Caco-2 (cell line): ENCODE measurements at regions not wholly inside any gene's neighbourhood (a gene's known extent, or its start where the extent isn't known, plus 50 kb on each side); places are given as distances from the start of the nearest gene placed in this dataset.

Source experiments
- BruUV-seq: library from RNA; stranded (reverse); fragments of 400-500 nt; replicated peaks from 2 replicates; lab custom pipeline; 2021; lab: Mats Ljungman, UMichigan
- CTCF ChIA-PET: fragments of 300-600 bp; sonication (Branson Sonifier 250); formaldehyde crosslinking; loops from one replicate; lab custom pipeline; 2022; ENCODE audit warnings: antibody characterized with exemption; lab: Charles Lee
- POLR2A ChIA-PET: fragments of 300-600 bp; sonication (Branson Sonifier 250); formaldehyde crosslinking; loops from one replicate; lab custom pipeline; 2022; ENCODE audit warnings: antibody characterized with exemption; lab: Charles Lee
- DNase-seq, 2 experiments: peaks; one replicate each; pipeline versions ENCODE4 v3.0.0 to v3.0.0-alpha.2; 2020 to 2022
- H3K27me3 ChIP-seq: replicated peaks from 2 replicates; pipeline ENCODE4 v1.6.0; 2011; ENCODE audit warnings: low read length; ENCODE audit not compliant: control insufficient read depth, insufficient read depth
- H3K36me3 ChIP-seq: 2 replicates; pipeline ENCODE4 v1.5.1; 2011; ENCODE audit warnings: low read length; ENCODE audit not compliant: control insufficient read depth, insufficient read depth
- H3K4me1 ChIP-seq: fragments of 250-450 bp; sonication (Bioruptor Pico); 2 replicates; pipeline ENCODE4 v1.5.1; 2020; ENCODE audit warnings: mild to moderate bottlenecking
- H3K4me3 ChIP-seq: 2 replicates; pipeline ENCODE4 v1.5.1; 2011; ENCODE audit warnings: low read depth, mild to moderate bottlenecking, control low read depth, low read length
- H3K9me3 ChIP-seq: fragments of 250-450 bp; sonication (Bioruptor Pico); 2 replicates; pipeline ENCODE4 v1.5.1; 2020; ENCODE audit warnings: mild to moderate bottlenecking, moderate library complexity
- H3K27ac Mint-ChIP-seq: one replicate; pipeline ENCODE4 v1.8.0; 2022; ENCODE audit warnings: mixed read lengths; ENCODE audit not compliant: unreplicated experiment
- H3K27me3 Mint-ChIP-seq: one replicate; pipeline ENCODE4 v1.8.0; 2022; ENCODE audit warnings: mixed read lengths; ENCODE audit not compliant: insufficient read depth, unreplicated experiment
- H3K36me3 Mint-ChIP-seq: one replicate; pipeline ENCODE4 v1.8.0; 2022; ENCODE audit warnings: mild to moderate bottlenecking, mixed read lengths; ENCODE audit not compliant: insufficient read depth, unreplicated experiment
- H3K4me1 Mint-ChIP-seq: one replicate; pipeline ENCODE4 v1.8.0; 2022; ENCODE audit warnings: low read depth, mixed read lengths; ENCODE audit not compliant: unreplicated experiment
- H3K4me3 Mint-ChIP-seq: one replicate; pipeline ENCODE4 v1.8.0; 2022; ENCODE audit warnings: mild to moderate bottlenecking, moderate library complexity, mixed read lengths; ENCODE audit not compliant: unreplicated experiment
- H3K9me3 Mint-ChIP-seq: one replicate; pipeline ENCODE4 v1.8.0; 2022; ENCODE audit warnings: mixed read lengths; ENCODE audit not compliant: unreplicated experiment
- CTCF ChIP-seq, 2 experiments: fragments of 200-600 bp in 1 of 2; IDR thresholded peaks; 1 replicate in 1 of 2; 2 replicates in 1 of 2; pipeline versions ENCODE4 v1.5.1 to v1.8.0; 2011 to 2022; ENCODE audit warnings: antibody characterized with exemption in 1 of 2, control low read depth in 1 of 2, inconsistent platforms in 1 of 2, low read depth in 1 of 2, low read length in 1 of 2, mild to moderate bottlenecking in 1 of 2, moderate library complexity in 1 of 2; ENCODE audit not compliant: insufficient read depth in 1 of 2, severe bottlenecking in 1 of 2, unreplicated experiment in 1 of 2
- intact Hi-C: fragments of 100-400 bp; cut with micrococcal nuclease; formaldehyde crosslinking; loops from one replicate; pipeline ENCODE4 v1.10.0; 2022; ENCODE audit not compliant: unreplicated experiment

GRCh38 chr13:95404141-95404882, 103.1 kb upstream of the ABCC4 start:
- Mint-ChIP-seq H3K36me3 (no peaks in the 10 kb centered on the region), H3K4me1 (peaks cover 6% of the 10 kb centered on the region), H3K27ac (no peak overlapping the region), H3K9me3 (no peaks in the 10 kb centered on the region), H3K27me3 (no peaks in the 10 kb centered on the region), H3K4me3 (peak overlapping the region; percentile 73)
- H3K27me3 ChIP-seq = no peaks in the 10 kb centered on the region
- peak; percentile 83 to 87 for DNase-seq
- H3K36me3 ChIP-seq = no peaks in the 10 kb centered on the region
- intact Hi-C loops = loop anchor here (1.0 to 5.0 kb wide), 7 partner anchors 24 to 784 kb away; partner anchors contain the start of gene ABCC4
- no peaks in the 10 kb centered on the region for H3K9me3 ChIP-seq
- peak; percentile 91 for TF ChIP-seq CTCF (IDR thresholded peaks at IDR 0.05; ENCODE audit: insufficient read depth in 1 of 2, low read depth in 1 of 2, low read length in 1 of 2, severe bottlenecking in 1 of 2, unreplicated experiment in 1 of 2)
- H3K4me1 ChIP-seq = no peaks in the 10 kb centered on the region; the same call in 1 of the 2 replicates
- H3K4me3 ChIP-seq = peak overlapping the region; percentile 32
- ChIA-PET POLR2A (no interaction called here), CTCF (interaction anchor here (0.5 to 3.8 kb wide), 33 partner anchors 8 to 784 kb away, joined by 3 to 73 read pairs (median 4); partner anchors contain the start of gene ABCC4)
- no TSS peak for BruUV-seq

GRCh38 chr13:95406176-95406575, 104.9 kb upstream of the ABCC4 start:
- Mint-ChIP-seq H3K27me3 (no peaks in the 10 kb centered on the region), H3K36me3 (no peaks in the 10 kb centered on the region), H3K9me3 (no peaks in the 10 kb centered on the region), H3K4me3 (no peak overlapping the region), H3K27ac (no peak overlapping the region), H3K4me1 (peaks cover 6% of the 10 kb centered on the region)
- no peaks in the 10 kb centered on the region for H3K36me3 ChIP-seq
- ChIA-PET CTCF (interaction anchor here (3.8 kb wide), 1 partner anchor 217 kb away, joined by 73 read pairs; no protein-coding TSS in a partner anchor), POLR2A (no interaction called here)
- H3K27me3 ChIP-seq = no peaks in the 10 kb centered on the region
- intact Hi-C loops = no loop called here
- H3K4me1 ChIP-seq = no peaks in the 10 kb centered on the region; the same call in 1 of the 2 replicates
- no peaks in the 10 kb centered on the region for H3K9me3 ChIP-seq
- H3K4me3 ChIP-seq = no peak overlapping the region
- no TSS peak for BruUV-seq
- no peak for DNase-seq
- TF ChIP-seq CTCF (IDR thresholded peaks at IDR 0.05; ENCODE audit: insufficient read depth in 1 of 2, low read depth in 1 of 2, low read length in 1 of 2, severe bottlenecking in 1 of 2, unreplicated experiment in 1 of 2) = no peak

GRCh38 chr13:95411428-95412040, 110.3 kb upstream of the ABCC4 start:
- DNase-seq = no peak
- Histone ChIP-seq H3K36me3 (no peaks in the 10 kb centered on the region), H3K4me1 (no peaks in the 10 kb centered on the region), H3K4me3 (no peak overlapping the region), H3K9me3 (no peaks in the 10 kb centered on the region), H3K27me3 (no peaks in the 10 kb centered on the region)
- H3K36me3 Mint-ChIP-seq = no peaks in the 10 kb centered on the region
- H3K9me3 Mint-ChIP-seq = no peaks in the 10 kb centered on the region
- H3K27ac Mint-ChIP-seq = no peak overlapping the region
- no peaks in the 10 kb centered on the region for H3K27me3 Mint-ChIP-seq
- TF ChIP-seq CTCF (IDR thresholded peaks at IDR 0.05; ENCODE audit: insufficient read depth in 1 of 2, low read depth in 1 of 2, low read length in 1 of 2, severe bottlenecking in 1 of 2, unreplicated experiment in 1 of 2) = no peak
- CTCF ChIA-PET = no interaction called here
- POLR2A ChIA-PET = no interaction called here
- H3K4me3 Mint-ChIP-seq = no peak overlapping the region
- intact Hi-C loops = no loop called here
- BruUV-seq = no TSS peak
- H3K4me1 Mint-ChIP-seq = no peaks in the 10 kb centered on the region
